ENCODE measurements at regions not wholly inside any gene's neighbourhood (a gene's known extent, or its start where the extent isn't known, plus 50 kb on each side); places are given as distances from the start of the nearest gene placed in this dataset.

DNA sequence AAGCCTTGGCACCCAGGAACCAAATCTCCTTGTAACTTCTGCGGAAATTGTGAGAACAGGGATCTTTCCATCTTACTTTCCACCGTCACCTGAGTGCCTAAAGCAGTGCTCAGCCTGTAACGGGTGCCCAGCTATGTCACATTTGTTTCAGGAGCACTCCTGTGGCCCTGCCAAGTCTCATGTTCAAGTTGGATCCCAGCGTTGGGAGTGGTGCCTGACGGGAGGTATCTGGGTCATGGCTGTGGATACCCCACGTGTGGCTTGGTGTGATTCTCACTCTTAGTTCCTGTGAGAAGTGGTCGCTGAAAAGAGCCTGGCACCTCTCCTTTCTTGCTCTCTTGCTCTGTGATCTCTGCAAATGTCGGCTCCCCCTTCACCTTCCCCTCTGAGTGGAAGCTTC lies 114.9 kb downstream of the UQCRFS1 start:
- TF ChIP-seq CTCF (IDR thresholded peaks at IDR 0.05 in 4 of 5, conservative IDR thresholded peaks at IDR 0.05 in 1 of 5) (no peak), POLR2A (IDR thresholded peaks at IDR 0.05) (no peak)

Measured in gastrocnemius medialis (tissue), 4 donors.